K562 (cell line): ENCODE measurements at regions not wholly inside any gene's neighbourhood (a gene's known extent, or its start where the extent isn't known, plus 50 kb on each side); places are given as distances from the start of the nearest gene placed in this dataset.

Source experiments
- CTCF ChIP-seq, 3 experiments: IDR thresholded peaks in 2 of 3; conservative IDR thresholded peaks in 1 of 3; 2 replicates each; pipeline ENCODE4 v1.5.1; 2011 to 2012; ENCODE audit warnings: low read length in 3 of 3, mild to moderate bottlenecking in 3 of 3, control low read depth in 2 of 3, improper control_type of control experiment in 1 of 3, inconsistent platforms in 1 of 3, low read depth in 1 of 3, mixed read lengths in 1 of 3, moderate library complexity in 1 of 3; ENCODE audit not compliant: insufficient read depth in 2 of 3
- DDX20 ChIP-seq: fragments of 450-650 bp; IDR thresholded peaks from 2 replicates; pipeline ENCODE4 v1.6.1; 2016; ENCODE audit warnings: missing genetic modification characterization, low read depth, mild to moderate bottlenecking, missing compliant biosample characterization, moderate library complexity
- NFE2 ChIP-seq: IDR thresholded peaks from 2 replicates; pipeline ENCODE4 v1.6.1; 2014; ENCODE audit warnings: antibody characterized with exemption, low read depth
- PTTG1 ChIP-seq: fragments of 450-650 bp; IDR thresholded peaks from 2 replicates; pipeline ENCODE4 v1.6.1; 2016; ENCODE audit warnings: low read depth, mild to moderate bottlenecking, missing genetic modification characterization, missing compliant biosample characterization
- SIX5 ChIP-seq, 2 experiments: IDR thresholded peaks; 2 replicates each; pipeline ENCODE4 v1.6.1; 2011; ENCODE audit warnings: low read length in 2 of 2, borderline replicate concordance in 1 of 2, low read depth in 1 of 2, mild to moderate bottlenecking in 1 of 2, moderate library complexity in 1 of 2; ENCODE audit not compliant: insufficient read depth in 1 of 2
- TRIM24 ChIP-seq, 2 experiments: fragments of 450-650 bp; IDR thresholded peaks; 2 replicates each; pipeline ENCODE4 v1.6.1; 2016
- TRIM28 ChIP-seq: fragments of 450-650 bp; IDR thresholded peaks from 2 replicates; pipeline ENCODE4 v1.6.1; 2017
- TF ChIP-seq, protein P1 (sequence below), 2 experiments: fragments of 450-650 bp; formaldehyde crosslinking in 1 of 2; IDR thresholded peaks; 2 replicates each; pipeline versions ENCODE4 v1.4.0 to v1.6.1; 2014 to 2020; ENCODE audit warnings: mild to moderate bottlenecking in 2 of 2, borderline replicate concordance in 1 of 2, low read depth in 1 of 2

DNA sequence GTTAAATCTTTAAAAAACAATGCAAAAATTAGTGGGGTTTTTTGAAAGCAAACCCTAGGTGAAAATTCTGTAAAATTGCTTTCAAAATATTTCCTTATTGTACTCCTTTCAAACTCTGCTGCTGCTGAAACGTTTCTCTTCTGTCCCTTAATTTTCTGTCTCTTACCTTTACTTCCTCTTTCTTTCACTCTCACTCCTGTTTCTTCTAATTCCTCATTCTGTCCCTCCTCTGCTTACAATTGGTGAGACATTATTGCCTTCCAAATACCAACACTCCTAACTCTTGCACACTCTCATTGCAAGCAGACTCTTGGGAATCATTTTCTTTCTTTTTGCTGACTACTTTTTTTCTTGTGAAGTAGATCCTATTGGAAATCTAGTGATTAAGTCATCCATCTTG is 685.6 kb upstream of the SLITRK1 start:
- TF ChIP-seq TRIM28: no peak
- TF ChIP-seq PTTG1 (tag): no peak
- no peak for TF ChIP-seq CTCF (IDR thresholded peaks at IDR 0.05 in 2 of 3, conservative IDR thresholded peaks at IDR 0.05 in 1 of 3; ENCODE audit: insufficient read depth in 2 of 3, low read depth in 1 of 3, low read length in 3 of 3)
- TF ChIP-seq SIX5 (IDR thresholded peaks at IDR 0.05; ENCODE audit: borderline replicate concordance in 1 of 2, insufficient read depth in 1 of 2, low read depth in 1 of 2, low read length in 2 of 2): no peak
- TF ChIP-seq DDX20 (tag): no peak
- TF ChIP-seq TRIM24 (IDR thresholded peaks at IDR 0.05): no peak
- TF ChIP-seq, protein P1, sequence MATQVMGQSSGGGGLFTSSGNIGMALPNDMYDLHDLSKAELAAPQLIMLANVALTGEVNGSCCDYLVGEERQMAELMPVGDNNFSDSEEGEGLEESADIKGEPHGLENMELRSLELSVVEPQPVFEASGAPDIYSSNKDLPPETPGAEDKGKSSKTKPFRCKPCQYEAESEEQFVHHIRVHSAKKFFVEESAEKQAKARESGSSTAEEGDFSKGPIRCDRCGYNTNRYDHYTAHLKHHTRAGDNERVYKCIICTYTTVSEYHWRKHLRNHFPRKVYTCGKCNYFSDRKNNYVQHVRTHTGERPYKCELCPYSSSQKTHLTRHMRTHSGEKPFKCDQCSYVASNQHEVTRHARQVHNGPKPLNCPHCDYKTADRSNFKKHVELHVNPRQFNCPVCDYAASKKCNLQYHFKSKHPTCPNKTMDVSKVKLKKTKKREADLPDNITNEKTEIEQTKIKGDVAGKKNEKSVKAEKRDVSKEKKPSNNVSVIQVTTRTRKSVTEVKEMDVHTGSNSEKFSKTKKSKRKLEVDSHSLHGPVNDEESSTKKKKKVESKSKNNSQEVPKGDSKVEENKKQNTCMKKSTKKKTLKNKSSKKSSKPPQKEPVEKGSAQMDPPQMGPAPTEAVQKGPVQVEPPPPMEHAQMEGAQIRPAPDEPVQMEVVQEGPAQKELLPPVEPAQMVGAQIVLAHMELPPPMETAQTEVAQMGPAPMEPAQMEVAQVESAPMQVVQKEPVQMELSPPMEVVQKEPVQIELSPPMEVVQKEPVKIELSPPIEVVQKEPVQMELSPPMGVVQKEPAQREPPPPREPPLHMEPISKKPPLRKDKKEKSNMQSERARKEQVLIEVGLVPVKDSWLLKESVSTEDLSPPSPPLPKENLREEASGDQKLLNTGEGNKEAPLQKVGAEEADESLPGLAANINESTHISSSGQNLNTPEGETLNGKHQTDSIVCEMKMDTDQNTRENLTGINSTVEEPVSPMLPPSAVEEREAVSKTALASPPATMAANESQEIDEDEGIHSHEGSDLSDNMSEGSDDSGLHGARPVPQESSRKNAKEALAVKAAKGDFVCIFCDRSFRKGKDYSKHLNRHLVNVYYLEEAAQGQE (IDR thresholded peaks at IDR 0.05; ENCODE audit: borderline replicate concordance): no peak
- TF ChIP-seq, protein P1 (CRISPR knock-in tag; IDR thresholded peaks at IDR 0.05; ENCODE audit: low read depth): no peak
- no peak for TF ChIP-seq NFE2
